KMS-11 (cell line): ENCODE measurements at regions not wholly inside any gene's neighbourhood (a gene's known extent, or its start where the extent isn't known, plus 50 kb on each side); places are given as distances from the start of the nearest gene placed in this dataset.

Experiments
- H2AFZ ChIP-seq: fragments of 200-600 bp; sonication (generic); 2 replicates; pipeline ENCODE4 v1.6.1; 2016; ENCODE audit warnings: antibody characterized with exemption, mixed run types, low read depth
- H3K27ac ChIP-seq: fragments of 200-600 bp; sonication (generic); 2 replicates; pipeline ENCODE4 v1.6.1; 2016; ENCODE audit warnings: mild to moderate bottlenecking, mixed run types
- H3K27me3 ChIP-seq: fragments of 200-600 bp; sonication (generic); 2 replicates; pipeline ENCODE4 v1.6.1; 2017; ENCODE audit warnings: mild to moderate bottlenecking, low read depth, mixed run types, moderate library complexity; ENCODE audit not compliant: insufficient read depth
- H3K36me3 ChIP-seq: fragments of 200-600 bp; sonication (generic); 2 replicates; pipeline ENCODE4 v1.6.1; 2017; ENCODE audit warnings: mild to moderate bottlenecking, mixed run types; ENCODE audit not compliant: insufficient read depth
- H3K4me1 ChIP-seq: fragments of 200-600 bp; sonication (generic); 2 replicates; pipeline ENCODE4 v1.6.1; 2016; ENCODE audit warnings: mild to moderate bottlenecking, low read depth, mixed run types; ENCODE audit not compliant: poor library complexity, severe bottlenecking
- H3K4me2 ChIP-seq: fragments of 200-600 bp; sonication (generic); 2 replicates; pipeline ENCODE4 v1.7.0; 2016; ENCODE audit warnings: mild to moderate bottlenecking, mixed run types
- H3K4me3 ChIP-seq: fragments of 200-600 bp; sonication (generic); IDR thresholded peaks from 2 replicates; pipeline ENCODE4 v1.6.1; 2017; ENCODE audit warnings: low read depth, low read length, mixed read lengths; ENCODE audit not compliant: insufficient read depth
- H3K79me2 ChIP-seq: fragments of 200-600 bp; sonication (generic); 2 replicates; pipeline ENCODE4 v1.6.1; 2016; ENCODE audit warnings: low read depth, mixed run types; ENCODE audit not compliant: insufficient read depth
- H3K9ac ChIP-seq: fragments of 200-600 bp; sonication (generic); 2 replicates; pipeline ENCODE4 v1.6.1; 2016; ENCODE audit warnings: mild to moderate bottlenecking, mixed run types
- H4K20me1 ChIP-seq: fragments of 200-600 bp; sonication (generic); 2 replicates; pipeline ENCODE4 v1.6.1; 2016; ENCODE audit warnings: mild to moderate bottlenecking, mixed run types; ENCODE audit not compliant: insufficient read depth
- TF ChIP-seq, protein P1 (sequence below): fragments of 200-600 bp; sonication (generic); conservative IDR thresholded peaks from 2 replicates; pipeline ENCODE4 v1.6.1; 2017; ENCODE audit warnings: low read depth, mild to moderate bottlenecking, antibody characterized with exemption, low read length, moderate library complexity, mixed read lengths

DNA sequence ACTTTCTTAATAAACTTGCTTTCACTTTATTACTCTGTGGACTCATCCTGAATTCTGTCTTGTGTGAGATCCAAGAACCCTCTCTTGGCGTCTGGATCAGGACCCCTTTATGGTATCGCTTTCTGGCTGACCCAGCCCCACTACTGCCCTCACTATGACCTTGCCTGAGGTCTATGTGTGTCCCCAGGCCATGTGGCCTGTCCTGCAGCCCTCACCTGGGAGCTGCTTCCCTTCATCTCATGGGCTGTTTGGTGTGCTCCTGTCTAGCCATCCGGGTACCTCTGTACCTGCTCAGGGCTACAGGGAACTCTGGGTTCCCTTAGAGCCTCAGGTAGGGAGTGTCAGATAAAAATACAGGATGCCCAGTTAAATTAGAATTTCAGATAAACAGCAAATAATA is 94.5 kb downstream of the SCP2D1 start:
- H3K4me2 ChIP-seq: no peak overlapping the region

DNA sequence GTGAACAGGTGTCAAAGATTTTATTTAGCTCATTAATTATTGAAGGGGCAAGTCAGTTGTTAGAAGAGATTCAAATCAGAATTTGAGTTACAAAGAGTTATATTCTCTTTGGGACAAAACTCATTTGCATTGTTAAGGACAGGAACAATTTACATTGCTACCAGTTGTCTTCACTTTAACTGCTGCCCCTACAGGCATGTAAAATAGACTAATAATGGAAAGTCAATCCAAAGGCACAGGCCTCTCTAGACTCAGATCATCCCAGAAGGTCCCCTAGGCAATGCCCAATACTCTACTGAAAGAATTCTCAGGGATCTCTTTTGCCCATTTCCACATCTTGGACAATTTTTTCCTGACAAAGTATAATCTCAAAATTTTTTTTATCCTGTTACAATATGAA is 95.7 kb downstream of the SCP2D1 start:
- H3K4me3 ChIP-seq: no peak overlapping the region
- no peaks in the 10 kb centered on the region for H3K4me1 ChIP-seq
- TF ChIP-seq, protein P1, sequence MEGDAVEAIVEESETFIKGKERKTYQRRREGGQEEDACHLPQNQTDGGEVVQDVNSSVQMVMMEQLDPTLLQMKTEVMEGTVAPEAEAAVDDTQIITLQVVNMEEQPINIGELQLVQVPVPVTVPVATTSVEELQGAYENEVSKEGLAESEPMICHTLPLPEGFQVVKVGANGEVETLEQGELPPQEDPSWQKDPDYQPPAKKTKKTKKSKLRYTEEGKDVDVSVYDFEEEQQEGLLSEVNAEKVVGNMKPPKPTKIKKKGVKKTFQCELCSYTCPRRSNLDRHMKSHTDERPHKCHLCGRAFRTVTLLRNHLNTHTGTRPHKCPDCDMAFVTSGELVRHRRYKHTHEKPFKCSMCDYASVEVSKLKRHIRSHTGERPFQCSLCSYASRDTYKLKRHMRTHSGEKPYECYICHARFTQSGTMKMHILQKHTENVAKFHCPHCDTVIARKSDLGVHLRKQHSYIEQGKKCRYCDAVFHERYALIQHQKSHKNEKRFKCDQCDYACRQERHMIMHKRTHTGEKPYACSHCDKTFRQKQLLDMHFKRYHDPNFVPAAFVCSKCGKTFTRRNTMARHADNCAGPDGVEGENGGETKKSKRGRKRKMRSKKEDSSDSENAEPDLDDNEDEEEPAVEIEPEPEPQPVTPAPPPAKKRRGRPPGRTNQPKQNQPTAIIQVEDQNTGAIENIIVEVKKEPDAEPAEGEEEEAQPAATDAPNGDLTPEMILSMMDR: no peak
- H3K9ac ChIP-seq: no peak overlapping the region
- no peaks in the 10 kb centered on the region for H4K20me1 ChIP-seq
- no peak overlapping the region for H3K27ac ChIP-seq
- no peaks in the 10 kb centered on the region for H3K27me3 ChIP-seq
- no peaks in the 10 kb centered on the region for H3K79me2 ChIP-seq
- no peaks in the 10 kb centered on the region for H3K36me3 ChIP-seq
- H2AFZ ChIP-seq: no peak overlapping the region
- no peak overlapping the region for H3K4me2 ChIP-seq

More for the DNA sequence above, 94.5 kb downstream of the SCP2D1 start:
- H3K79me2 ChIP-seq: no peaks in the 10 kb centered on the region
- H3K27me3 ChIP-seq: no peaks in the 10 kb centered on the region
- no peak overlapping the region for H2AFZ ChIP-seq
- TF ChIP-seq, protein P1: no peak
- no peak overlapping the region for H3K9ac ChIP-seq
- no peak overlapping the region for H3K27ac ChIP-seq
- no peaks in the 10 kb centered on the region for H4K20me1 ChIP-seq
- no peak overlapping the region for H3K4me3 ChIP-seq
- H3K4me1 ChIP-seq: no peaks in the 10 kb centered on the region
- H3K36me3 ChIP-seq: no peaks in the 10 kb centered on the region

DNA sequence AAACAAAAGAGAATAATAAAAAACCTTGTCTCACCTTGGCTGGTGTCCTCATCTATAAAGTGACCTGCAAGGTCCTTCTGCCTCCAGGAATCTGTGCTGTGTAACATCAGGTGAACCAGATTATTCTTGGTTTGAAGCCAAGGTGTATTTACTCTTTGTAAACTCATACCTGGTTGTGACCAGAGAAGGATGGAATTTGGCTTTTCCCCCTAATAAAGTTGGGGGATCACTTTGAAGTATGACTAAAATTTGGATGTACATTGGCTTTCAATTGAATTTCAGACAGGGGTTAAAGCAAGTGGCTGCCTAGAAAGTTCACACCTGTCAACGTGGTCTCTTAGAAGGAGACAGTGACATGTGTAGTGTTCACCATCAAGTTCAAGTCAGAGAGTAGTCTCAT is 100.1 kb downstream of the SCP2D1 start:
- H3K4me1 ChIP-seq: no peaks in the 10 kb centered on the region
- no peaks in the 10 kb centered on the region for H3K36me3 ChIP-seq
- H3K4me3 ChIP-seq: no peak overlapping the region
- no peak overlapping the region for H3K9ac ChIP-seq
- no peaks in the 10 kb centered on the region for H4K20me1 ChIP-seq
- TF ChIP-seq, protein P1: no peak
- H3K79me2 ChIP-seq: no peaks in the 10 kb centered on the region
- H2AFZ ChIP-seq: no peak overlapping the region
- no peak overlapping the region for H3K4me2 ChIP-seq
- no peaks in the 10 kb centered on the region for H3K27me3 ChIP-seq
- H3K27ac ChIP-seq: no peak overlapping the region

DNA sequence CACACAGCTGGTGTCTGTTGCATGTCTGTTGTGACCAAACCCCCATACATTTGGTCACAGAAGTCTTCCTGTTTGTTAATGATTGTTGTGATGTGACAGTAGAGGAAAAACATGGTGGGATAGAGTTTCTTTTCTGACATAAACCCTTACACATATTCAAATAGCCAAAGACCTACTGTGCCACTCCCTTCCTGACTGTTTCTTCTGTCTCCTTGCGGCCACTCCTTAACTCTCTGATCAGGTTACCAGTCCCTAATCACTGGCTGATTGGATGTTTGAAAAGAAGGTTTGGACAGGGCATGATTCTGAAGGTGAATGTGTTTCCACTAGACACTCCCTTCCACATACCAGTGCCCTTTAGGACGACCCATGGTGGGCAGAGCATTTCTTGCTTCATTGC is 101.2 kb downstream of the SCP2D1 start:
- TF ChIP-seq, protein P1: no peak

More for the DNA sequence above, 101.2 kb downstream of the SCP2D1 start:
- H3K4me3 ChIP-seq: no peak overlapping the region
- no peaks in the 10 kb centered on the region for H4K20me1 ChIP-seq
- no peak overlapping the region for H3K27ac ChIP-seq
- H3K4me1 ChIP-seq: no peaks in the 10 kb centered on the region
- H3K36me3 ChIP-seq: no peaks in the 10 kb centered on the region
- H3K4me2 ChIP-seq: no peak overlapping the region
- H3K9ac ChIP-seq: no peak overlapping the region
- H2AFZ ChIP-seq: no peak overlapping the region
- no peaks in the 10 kb centered on the region for H3K27me3 ChIP-seq
- H3K79me2 ChIP-seq: no peaks in the 10 kb centered on the region
